Choroid plexus epithelial cell (primary cell): ENCODE measurements at regions not wholly inside any gene's neighbourhood (a gene's known extent, or its start where the extent isn't known, plus 50 kb on each side); places are given as distances from the start of the nearest gene placed in this dataset.

Experiments
- DNase-seq: peaks from one replicate; pipeline ENCODE4 v3.0.0-alpha.2; 2010; ENCODE audit warnings: low read depth
- H3K4me3 ChIP-seq: 2 replicates; pipeline ENCODE4 v1.5.1; 2011; ENCODE audit warnings: low read depth, mild to moderate bottlenecking, control low read depth, low read length, moderate library complexity
- TF ChIP-seq, protein P1 (sequence below): conservative IDR thresholded peaks from 2 replicates; pipeline ENCODE4 v1.5.1; 2011; ENCODE audit warnings: low read depth, mild to moderate bottlenecking, control low read depth, inconsistent platforms, low read length, moderate library complexity

GRCh38 chr16:59263955-59264354 lies 529.8 kb upstream of the GOT2 start:
- TF ChIP-seq, protein P1, sequence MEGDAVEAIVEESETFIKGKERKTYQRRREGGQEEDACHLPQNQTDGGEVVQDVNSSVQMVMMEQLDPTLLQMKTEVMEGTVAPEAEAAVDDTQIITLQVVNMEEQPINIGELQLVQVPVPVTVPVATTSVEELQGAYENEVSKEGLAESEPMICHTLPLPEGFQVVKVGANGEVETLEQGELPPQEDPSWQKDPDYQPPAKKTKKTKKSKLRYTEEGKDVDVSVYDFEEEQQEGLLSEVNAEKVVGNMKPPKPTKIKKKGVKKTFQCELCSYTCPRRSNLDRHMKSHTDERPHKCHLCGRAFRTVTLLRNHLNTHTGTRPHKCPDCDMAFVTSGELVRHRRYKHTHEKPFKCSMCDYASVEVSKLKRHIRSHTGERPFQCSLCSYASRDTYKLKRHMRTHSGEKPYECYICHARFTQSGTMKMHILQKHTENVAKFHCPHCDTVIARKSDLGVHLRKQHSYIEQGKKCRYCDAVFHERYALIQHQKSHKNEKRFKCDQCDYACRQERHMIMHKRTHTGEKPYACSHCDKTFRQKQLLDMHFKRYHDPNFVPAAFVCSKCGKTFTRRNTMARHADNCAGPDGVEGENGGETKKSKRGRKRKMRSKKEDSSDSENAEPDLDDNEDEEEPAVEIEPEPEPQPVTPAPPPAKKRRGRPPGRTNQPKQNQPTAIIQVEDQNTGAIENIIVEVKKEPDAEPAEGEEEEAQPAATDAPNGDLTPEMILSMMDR = no peak
- DNase-seq = no peak

GRCh38 chr16:59260892-59261291 lies 526.8 kb upstream of the GOT2 start:
- no peak for DNase-seq
- H3K4me3 ChIP-seq = no peak overlapping the region
- TF ChIP-seq, protein P1 = no peak

More at GRCh38 chr16:59263955-59264354, 529.8 kb upstream of the GOT2 start:
- no peak overlapping the region for H3K4me3 ChIP-seq

DNA sequence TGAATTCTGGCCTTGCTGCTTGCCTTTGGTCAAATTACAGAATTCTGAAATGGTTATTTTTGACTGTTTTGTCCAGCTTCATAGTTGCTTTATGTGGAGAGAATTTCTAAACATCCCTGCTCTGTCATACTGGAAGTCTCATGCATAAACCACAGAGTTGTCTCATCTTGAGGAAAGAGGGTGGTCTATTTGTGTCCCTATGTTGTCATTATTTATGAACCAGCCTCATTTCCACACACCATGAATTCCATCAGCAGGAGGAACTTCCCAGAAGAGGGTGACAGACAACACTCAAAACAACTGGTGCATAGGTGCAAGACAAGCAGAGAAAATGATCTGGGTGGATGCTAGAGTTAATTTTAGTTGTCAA lies 525.8 kb upstream of the GOT2 start:
- no peak for DNase-seq
- TF ChIP-seq, protein P1 = no peak
- no peak overlapping the region for H3K4me3 ChIP-seq

DNA sequence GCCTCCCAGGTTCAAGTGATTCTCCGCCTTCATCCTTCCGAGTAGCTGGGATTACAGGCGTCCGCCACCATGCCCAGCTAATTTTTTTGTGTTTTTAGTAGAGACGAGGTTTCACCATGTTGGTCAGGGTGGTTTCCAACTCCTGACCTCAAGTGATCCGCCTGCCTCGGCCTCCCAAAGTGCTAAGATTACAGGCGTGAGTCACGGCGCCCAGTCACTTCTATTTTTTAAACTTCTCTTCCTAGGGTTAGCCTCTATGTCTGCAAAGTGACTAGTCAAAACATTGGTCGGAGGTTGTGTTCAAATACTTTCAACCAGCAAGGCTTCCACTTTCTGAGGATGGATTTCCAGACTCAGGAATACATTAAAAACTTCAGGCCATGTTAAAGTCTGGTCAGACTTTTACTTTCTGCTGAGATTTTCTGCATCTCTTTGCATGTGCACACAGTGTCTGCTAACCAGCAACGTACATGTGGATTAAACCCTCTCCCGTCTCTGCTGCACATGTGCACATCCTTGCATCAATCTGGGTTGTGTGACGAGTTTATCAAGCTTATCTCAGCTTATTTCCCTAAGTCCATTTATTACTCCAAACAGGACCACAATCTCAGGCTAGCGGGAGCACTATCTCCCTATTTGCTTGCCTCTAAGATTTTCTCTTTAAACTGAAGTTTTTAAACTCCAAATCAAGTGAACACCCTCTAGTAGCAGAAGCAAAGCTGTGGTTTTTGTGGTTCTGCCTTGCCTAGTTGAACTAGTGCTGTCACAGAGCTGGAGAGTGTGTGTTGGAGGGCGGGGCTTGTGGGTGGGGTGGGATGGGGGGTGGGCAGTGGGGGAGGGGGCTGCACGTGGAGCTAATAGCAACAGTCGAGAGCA lies 525.2 kb upstream of the GOT2 start:
- H3K4me3 ChIP-seq = no peak overlapping the region
- TF ChIP-seq, protein P1 = no peak
- DNase-seq = no peak

- H3K4me3 ChIP-seq = no peak overlapping the region
- TF ChIP-seq, protein P1 = no peak
- DNase-seq = no peak
Observed at GRCh38 chr16:59252317-59252716, 518.2 kb upstream of the GOT2 start.

- TF ChIP-seq, protein P1 = no peak
- H3K4me3 ChIP-seq = no peak overlapping the region
- no peak for DNase-seq
Observed at GRCh38 chr16:59249011-59249410, 514.9 kb upstream of the GOT2 start.

- no peak overlapping the region for H3K4me3 ChIP-seq
- TF ChIP-seq, protein P1 = no peak
- no peak for DNase-seq
Observed at GRCh38 chr16:59242556-59242955, 508.4 kb upstream of the GOT2 start.
